Prostate gland (tissue), 2 donors: ENCODE measurements at regions not wholly inside any gene's neighbourhood (a gene's known extent, or its start where the extent isn't known, plus 50 kb on each side); places are given as distances from the start of the nearest gene placed in this dataset.

ENCODE experiments used
- DNase-seq: peaks from one replicate; pipeline ENCODE4 v3.0.0-alpha.2; 2019; ENCODE audit warnings: low spot score
- H3K27ac ChIP-seq, 2 donors: fragments of 200-600 bp; sonication (generic); 2 replicates each; pipeline ENCODE4 v1.5.1; 2017 to 2019
- H3K27me3 ChIP-seq: fragments of 200-600 bp; sonication (generic); replicated peaks from 2 replicates; pipeline ENCODE4 v1.5.1; 2019; ENCODE audit not compliant: insufficient read depth
- H3K36me3 ChIP-seq, 2 donors: fragments of 200-600 bp; sonication (generic); 1 replicate in 1 of 2; 2 replicates in 1 of 2; pipeline versions ENCODE4 v1.5.1 to v1.8.1; 2017 to 2019
- H3K4me1 ChIP-seq: fragments of 200-600 bp; sonication (generic); replicated peaks from 2 replicates; pipeline ENCODE4 v1.5.1; 2019
- H3K4me3 ChIP-seq, 2 donors: fragments of 200-600 bp; sonication (generic); 2 replicates each; pipeline ENCODE4 v1.5.1; 2017 to 2019
- H3K9me3 ChIP-seq: fragments of 200-600 bp; sonication (generic); 2 replicates; pipeline ENCODE4 v1.5.1; 2017
- POLR2A ChIP-seq: fragments of 450-650 bp; IDR thresholded peaks from one replicate; pipeline ENCODE4 v1.6.1; 2016; ENCODE audit warnings: antibody characterized with exemption, mild to moderate bottlenecking
- POLR2AphosphoS5 ChIP-seq: sonication (generic); formaldehyde crosslinking; IDR thresholded peaks from one replicate; pipeline ENCODE4 v1.6.1; 2017; ENCODE audit warnings: antibody characterized with exemption
- WGBS: methylation state at CpG from one replicate; pipeline ENCODE4 v1.1.5; 2018; 5-methylcytosine and 5-hydroxymethylcytosine counted together
- intact Hi-C: fragments of 100-400 bp; cut with DNase I; formaldehyde crosslinking; loops from one replicate; pipeline ENCODE4 v1.14.2; 2022
- TF ChIP-seq, protein P1 (sequence below), 4 experiments: fragments of 200-600 bp in 2 of 4; fragments of 450-650 bp in 2 of 4; sonication (generic) in 2 of 4; IDR thresholded peaks; 1 replicate in 3 of 4; 2 replicates in 1 of 4; pipeline ENCODE4 v1.5.1; 2016 to 2019; ENCODE audit warnings: antibody characterized with exemption in 4 of 4, mild to moderate bottlenecking in 2 of 4, moderate library complexity in 2 of 4

DNA sequence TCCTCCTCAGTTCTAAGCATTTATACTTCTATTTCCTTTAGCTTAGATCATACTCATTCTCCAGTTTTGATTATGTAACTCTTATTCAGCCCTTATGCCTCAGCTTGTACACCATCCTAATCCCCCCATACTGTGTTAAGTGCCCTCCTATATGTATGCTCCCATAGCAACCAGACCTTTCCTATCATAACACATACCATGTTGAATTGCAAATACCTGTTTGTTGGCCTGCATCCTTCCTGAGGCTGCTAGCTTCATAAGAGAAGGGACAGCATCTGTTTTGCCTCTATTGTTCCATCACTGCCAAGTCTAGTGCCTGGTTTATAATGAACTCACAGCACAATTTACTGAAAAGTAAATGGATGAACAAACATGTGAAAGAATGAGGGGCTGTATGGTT, 443.7 kb downstream of the CENPC start:
- TF ChIP-seq, protein P1, sequence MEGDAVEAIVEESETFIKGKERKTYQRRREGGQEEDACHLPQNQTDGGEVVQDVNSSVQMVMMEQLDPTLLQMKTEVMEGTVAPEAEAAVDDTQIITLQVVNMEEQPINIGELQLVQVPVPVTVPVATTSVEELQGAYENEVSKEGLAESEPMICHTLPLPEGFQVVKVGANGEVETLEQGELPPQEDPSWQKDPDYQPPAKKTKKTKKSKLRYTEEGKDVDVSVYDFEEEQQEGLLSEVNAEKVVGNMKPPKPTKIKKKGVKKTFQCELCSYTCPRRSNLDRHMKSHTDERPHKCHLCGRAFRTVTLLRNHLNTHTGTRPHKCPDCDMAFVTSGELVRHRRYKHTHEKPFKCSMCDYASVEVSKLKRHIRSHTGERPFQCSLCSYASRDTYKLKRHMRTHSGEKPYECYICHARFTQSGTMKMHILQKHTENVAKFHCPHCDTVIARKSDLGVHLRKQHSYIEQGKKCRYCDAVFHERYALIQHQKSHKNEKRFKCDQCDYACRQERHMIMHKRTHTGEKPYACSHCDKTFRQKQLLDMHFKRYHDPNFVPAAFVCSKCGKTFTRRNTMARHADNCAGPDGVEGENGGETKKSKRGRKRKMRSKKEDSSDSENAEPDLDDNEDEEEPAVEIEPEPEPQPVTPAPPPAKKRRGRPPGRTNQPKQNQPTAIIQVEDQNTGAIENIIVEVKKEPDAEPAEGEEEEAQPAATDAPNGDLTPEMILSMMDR (IDR thresholded peaks at IDR 0.05) = no peak
- TF ChIP-seq POLR2A = no peak
- no peak for TF ChIP-seq POLR2AphosphoS5
- Histone ChIP-seq H3K4me1 (no peaks in the 10 kb centered on the region), H3K27me3 (no peaks in the 10 kb centered on the region), H3K27ac (no peak overlapping the region), H3K36me3 (no peaks in the 10 kb centered on the region), H3K9me3 (no peaks in the 10 kb centered on the region), H3K4me3 (no peak overlapping the region)
- no peak for DNase-seq
- intact Hi-C loops = no loop called here

DNA sequence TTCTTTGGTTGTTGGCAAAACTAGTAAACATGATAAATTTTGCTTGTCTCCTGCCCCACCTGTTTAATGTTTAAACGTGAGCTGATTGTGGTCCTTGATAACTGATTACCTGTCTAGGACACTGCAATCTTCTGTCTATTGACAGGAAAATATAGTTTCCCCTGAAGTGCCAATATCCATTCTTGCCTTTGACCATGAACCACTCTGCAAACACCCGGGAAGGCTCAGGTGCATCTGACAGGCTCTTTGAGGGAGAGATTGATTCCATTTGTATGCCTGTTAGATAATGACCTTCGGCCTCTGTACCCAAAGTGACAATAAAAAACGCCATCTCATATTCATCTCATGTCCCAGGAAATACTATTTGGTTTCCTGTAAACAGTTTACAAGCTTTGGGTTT, 453.0 kb downstream of the CENPC start:
- 28% methylated on average over 4 of the region's 4 CpGs for WGBS
- no peaks in the 10 kb centered on the region for H3K9me3 ChIP-seq
- TF ChIP-seq, protein P1 (IDR thresholded peaks at IDR 0.05) = no peak
- TF ChIP-seq POLR2A (no peak), POLR2AphosphoS5 (no peak)
- H3K27me3 ChIP-seq = no peaks in the 10 kb centered on the region
- no peak overlapping the region for H3K27ac ChIP-seq
- intact Hi-C loops = no loop called here
- H3K4me1 ChIP-seq = no peaks in the 10 kb centered on the region
- H3K4me3 ChIP-seq = no peak overlapping the region
- no peak for DNase-seq
- no peaks in the 10 kb centered on the region for H3K36me3 ChIP-seq

DNA sequence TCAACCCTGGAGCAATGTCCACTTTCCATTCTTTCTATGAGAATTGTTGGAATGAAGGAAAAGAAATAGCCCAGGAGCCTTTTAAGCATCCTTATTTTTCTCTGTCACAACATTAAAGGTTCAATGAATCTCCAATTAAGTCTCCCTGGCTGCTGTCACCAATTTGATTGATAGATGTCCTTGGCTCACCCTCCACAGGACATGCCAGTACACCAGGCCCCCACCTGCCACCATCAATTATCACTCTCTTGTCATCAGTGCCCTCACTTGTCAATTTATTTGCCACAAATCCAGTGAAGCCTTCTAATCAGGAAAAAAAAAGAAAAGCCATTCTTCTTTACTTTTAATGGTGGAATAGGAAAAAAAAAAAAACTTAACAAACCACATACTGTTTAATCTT, 453.6 kb downstream of the CENPC start:
- no peaks in the 10 kb centered on the region for H3K9me3 ChIP-seq
- TF ChIP-seq, protein P1 (IDR thresholded peaks at IDR 0.05) = no peak
- no peak overlapping the region for H3K4me3 ChIP-seq
- no peaks in the 10 kb centered on the region for H3K27me3 ChIP-seq
- H3K4me1 ChIP-seq = no peaks in the 10 kb centered on the region
- no peaks in the 10 kb centered on the region for H3K36me3 ChIP-seq
- intact Hi-C loops = no loop called here
- H3K27ac ChIP-seq = no peak overlapping the region
- no peak for DNase-seq

DNA sequence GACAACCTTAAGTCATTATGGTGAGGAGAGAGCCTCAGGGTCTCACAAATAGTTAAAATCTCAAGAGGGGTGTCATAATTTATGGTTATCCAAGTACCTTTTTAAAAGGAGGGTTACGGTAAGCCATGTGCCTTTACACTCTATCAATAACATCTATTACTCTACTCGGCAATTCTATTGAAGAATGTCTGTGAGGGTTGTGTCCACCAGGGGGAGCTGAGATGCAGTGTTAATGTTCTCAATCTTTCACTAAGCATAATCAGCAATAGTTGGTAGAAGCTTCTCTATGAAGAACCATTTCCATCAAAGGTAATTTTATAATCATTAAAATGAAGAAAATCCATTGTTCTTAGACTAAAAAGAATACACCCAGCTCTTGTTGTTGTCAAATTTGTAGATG, 457.4 kb downstream of the CENPC start:
- 81% methylated on average over 2 of the region's 2 CpGs for WGBS
- Histone ChIP-seq H3K9me3 (no peaks in the 10 kb centered on the region), H3K4me3 (no peak overlapping the region), H3K4me1 (no peaks in the 10 kb centered on the region), H3K27me3 (no peaks in the 10 kb centered on the region), H3K36me3 (no peaks in the 10 kb centered on the region), H3K27ac (no peak overlapping the region)
- no peak for DNase-seq
- intact Hi-C loops = no loop called here
- no peak for TF ChIP-seq POLR2A
- TF ChIP-seq, protein P1 (IDR thresholded peaks at IDR 0.05) = peak in 1 of 4 experiments; percentile 20
- no peak for TF ChIP-seq POLR2AphosphoS5

DNA sequence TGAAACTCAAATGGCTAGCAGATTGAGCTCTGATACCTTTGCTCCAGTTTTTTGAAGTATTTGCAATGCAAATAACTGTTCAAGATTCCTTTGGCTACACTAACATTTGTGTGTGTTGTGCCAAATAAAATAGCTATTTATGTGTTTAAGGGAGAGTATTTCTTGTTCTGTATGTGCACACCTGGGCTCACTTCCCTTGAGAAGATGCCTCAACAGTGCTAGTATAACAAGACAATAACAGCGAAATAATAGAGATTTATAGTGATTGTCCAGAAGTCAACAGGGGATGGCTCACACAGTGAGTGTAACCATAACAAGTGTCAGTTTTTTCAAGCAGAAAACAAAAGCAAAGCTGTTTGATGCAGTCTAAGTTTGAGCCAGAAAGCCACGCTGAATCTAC, 460.5 kb downstream of the CENPC start:
- intact Hi-C loops = no loop called here
- WGBS = 21% methylated on average over 2 of the region's 2 CpGs
- H3K36me3 ChIP-seq = no peaks in the 10 kb centered on the region
- H3K4me1 ChIP-seq = no peaks in the 10 kb centered on the region
- no peaks in the 10 kb centered on the region for H3K9me3 ChIP-seq
- H3K27ac ChIP-seq = no peak overlapping the region
- no peak for DNase-seq
- H3K27me3 ChIP-seq = no peaks in the 10 kb centered on the region
- TF ChIP-seq, protein P1 (IDR thresholded peaks at IDR 0.05) = no peak
- peak; percentile 49 for TF ChIP-seq POLR2AphosphoS5
- TF ChIP-seq POLR2A = no peak
- no peak overlapping the region for H3K4me3 ChIP-seq
